ENCODE measurements at regions not wholly inside any gene's neighbourhood (a gene's known extent, or its start where the extent isn't known, plus 50 kb on each side); places are given as distances from the start of the nearest gene placed in this dataset.

GRCh38 chr1:88327391-88328267 lies 356.4 kb upstream of the PKN2 start:
- CTCF ChIA-PET: no interaction called here
- TF ChIP-seq CTCF (IDR thresholded peaks at IDR 0.05 in 2 of 3, conservative IDR thresholded peaks at IDR 0.05 in 1 of 3; ENCODE audit: control insufficient read depth in 2 of 3, extremely low read depth in 1 of 3, insufficient read depth in 1 of 3, low read depth in 3 of 3, low read length in 3 of 3) (no peak), SMC3 (IDR thresholded peaks at IDR 0.05; ENCODE audit: borderline replicate concordance, low read length) (no peak), MYB (IDR thresholded peaks at IDR 0.05; ENCODE audit: borderline replicate concordance, low read depth, low read length) (no peak), HDAC6 (IDR thresholded peaks at IDR 0.05; ENCODE audit: unreplicated experiment) (no peak), TBL1XR1 (IDR thresholded peaks at IDR 0.05; ENCODE audit: low read depth, low read length) (no peak), TCF3 (IDR thresholded peaks at IDR 0.05; ENCODE audit: borderline replicate concordance, insufficient read depth, low read depth, low read length) (no peak), BCL3 (IDR thresholded peaks at IDR 0.05; ENCODE audit: borderline replicate concordance, insufficient read depth, low read depth, low read length, poor library complexity, severe bottlenecking) (no peak), MLLT1 (IDR thresholded peaks at IDR 0.05) (no peak), RUNX3 (IDR thresholded peaks at IDR 0.05; ENCODE audit: low read length) (no peak), RBBP5 (conservative IDR thresholded peaks at IDR 0.05) (no peak), EED (IDR thresholded peaks at IDR 0.05; ENCODE audit: low read depth) (no peak), ZBTB33 (IDR thresholded peaks at IDR 0.05) (no peak), TCF7 (IDR thresholded peaks at IDR 0.05; ENCODE audit: borderline replicate concordance) (no peak), STAT1 (conservative IDR thresholded peaks at IDR 0.05) (no peak), ATF7 (IDR thresholded peaks at IDR 0.05; ENCODE audit: low read depth) (no peak), IKZF1 (conservative IDR thresholded peaks at IDR 0.05) (no peak), CEBPB (IDR thresholded peaks at IDR 0.05; ENCODE audit: borderline replicate concordance in 1 of 2, low read depth in 2 of 2, low read length in 2 of 2) (no peak)
- Histone ChIP-seq H3K9ac (ENCODE audit: control insufficient read depth, insufficient read depth, low read length) (no peak overlapping the region), H3K4me2 (ENCODE audit: control insufficient read depth, insufficient read depth) (no peak overlapping the region), H3K9me3 (replicated peaks; ENCODE audit: control insufficient read depth, insufficient read depth, low read length) (no peaks in the 10 kb centered on the region), H2AFZ (ENCODE audit: control insufficient read depth, low read depth, low read length) (no peak overlapping the region), H3K4me3 (no peak overlapping the region), H4K20me1 (ENCODE audit: control insufficient read depth, insufficient read depth) (no peaks in the 10 kb centered on the region), H3K27me3 (replicated peaks in 1 of 2; ENCODE audit: control insufficient read depth in 2 of 2, insufficient read depth in 2 of 2, low read length in 1 of 2) (no peaks in the 10 kb centered on the region), H3K27ac (ENCODE audit: control insufficient read depth, insufficient read depth) (no peak overlapping the region), H3K79me2 (ENCODE audit: control insufficient read depth, insufficient read depth, low read length) (no peaks in the 10 kb centered on the region), H3K4me1 (ENCODE audit: control insufficient read depth, insufficient read depth, low read length) (no peaks in the 10 kb centered on the region), H3K36me3 (ENCODE audit: control insufficient read depth in 2 of 2, insufficient read depth in 2 of 2, low read length in 1 of 2) (no peaks in the 10 kb centered on the region)
- RAD21 ChIA-PET (ENCODE audit: unreplicated experiment): no interaction called here
- POLR2A ChIA-PET: no interaction called here
- FAIRE-seq (no peak), DNase-seq (ENCODE audit: low read depth, low spot score) (no peak), ATAC-seq (0 out of 3 replicates have a peak, but pooled peaks have one; percentile 42)
- in situ Hi-C loops (cut with MboI): no loop called here
- intact Hi-C loops (cut with micrococcal nuclease; ENCODE audit: unreplicated experiment): no loop called here
- BruUV-seq (replicated peaks): no TSS peak
- SMC1A ChIA-PET (ENCODE audit: uncharacterized antibody, unreplicated experiment): no interaction called here
- WGBS (ENCODE audit: insufficient coverage, insufficient replicate concordance, low lambda C conversion rate, missing lambda C conversion rate): 39% methylated on average over 5 of the region's 5 CpGs

Data from GM12878 (cell line).